ENCODE measurements at regions not wholly inside any gene's neighbourhood (a gene's known extent, or its start where the extent isn't known, plus 50 kb on each side); places are given as distances from the start of the nearest gene placed in this dataset.
"Not testable (repeated sequence)": the region's sequence is repeated elsewhere in the genome, so short reads cannot be mapped to it uniquely, and the experiment has no call there.

GRCh38 chr4:148735432-148736155, 293.4 kb upstream of the NR3C2 start:
- FAIRE-seq: no peak

- no peak for FAIRE-seq
Measured at GRCh38 chr4:148730766-148731165, 288.6 kb upstream of the NR3C2 start.

GRCh38 chr4:148730082-148730640, 287.9 kb upstream of the NR3C2 start:
- no peak for FAIRE-seq

GRCh38 chr4:148717988-148718387, 275.8 kb upstream of the NR3C2 start:
- FAIRE-seq: no peak

- no peak for FAIRE-seq
Measured at GRCh38 chr4:148716431-148717052, 274.3 kb upstream of the NR3C2 start.

- FAIRE-seq: no peak
Measured at GRCh38 chr4:148704291-148704690, 262.1 kb upstream of the NR3C2 start.

GRCh38 chr4:148694702-148695101, 252.5 kb upstream of the NR3C2 start:
- no peak for FAIRE-seq

- no peak for FAIRE-seq
Measured at GRCh38 chr4:148693913-148694649, 251.9 kb upstream of the NR3C2 start.

- no peak for FAIRE-seq
Measured at GRCh38 chr4:148692242-148692641, 250.0 kb upstream of the NR3C2 start.

GRCh38 chr4:148686449-148686848, 244.2 kb upstream of the NR3C2 start:
- FAIRE-seq: no peak

- FAIRE-seq: no peak
Measured at GRCh38 chr4:148684638-148685037, 242.4 kb upstream of the NR3C2 start.

GRCh38 chr4:148680884-148681283, 238.7 kb upstream of the NR3C2 start:
- FAIRE-seq: no peak

GRCh38 chr4:148676344-148676743, 234.1 kb upstream of the NR3C2 start:
- FAIRE-seq: no peak

- FAIRE-seq: no peak
Measured at GRCh38 chr4:148674876-148675275, 232.7 kb upstream of the NR3C2 start.

- FAIRE-seq: no peak
Measured at GRCh38 chr4:148664636-148665035, 222.4 kb upstream of the NR3C2 start.

- no peak for FAIRE-seq
Measured at GRCh38 chr4:148654131-148654530, 211.9 kb upstream of the NR3C2 start.

- no peak for FAIRE-seq
Measured at GRCh38 chr4:148653681-148654080, 211.5 kb upstream of the NR3C2 start.

- FAIRE-seq: no peak
Measured at GRCh38 chr4:148651991-148652390, 209.8 kb upstream of the NR3C2 start.

- FAIRE-seq: no peak
Measured at GRCh38 chr4:148649652-148650331, 207.6 kb upstream of the NR3C2 start.

GRCh38 chr4:148643851-148644250, 201.6 kb upstream of the NR3C2 start:
- FAIRE-seq: no peak

GRCh38 chr4:148642907-148643306, 200.7 kb upstream of the NR3C2 start:
- no peak for FAIRE-seq

- not testable (repeated sequence) for FAIRE-seq
Measured at GRCh38 chr4:148638079-148638478, 195.9 kb upstream of the NR3C2 start.

- FAIRE-seq: not testable (repeated sequence)
Measured at GRCh38 chr4:148637453-148637852, 195.2 kb upstream of the NR3C2 start.
